ENCODE measurements at regions not wholly inside any gene's neighbourhood (a gene's known extent, or its start where the extent isn't known, plus 50 kb on each side); places are given as distances from the start of the nearest gene placed in this dataset.

DNA sequence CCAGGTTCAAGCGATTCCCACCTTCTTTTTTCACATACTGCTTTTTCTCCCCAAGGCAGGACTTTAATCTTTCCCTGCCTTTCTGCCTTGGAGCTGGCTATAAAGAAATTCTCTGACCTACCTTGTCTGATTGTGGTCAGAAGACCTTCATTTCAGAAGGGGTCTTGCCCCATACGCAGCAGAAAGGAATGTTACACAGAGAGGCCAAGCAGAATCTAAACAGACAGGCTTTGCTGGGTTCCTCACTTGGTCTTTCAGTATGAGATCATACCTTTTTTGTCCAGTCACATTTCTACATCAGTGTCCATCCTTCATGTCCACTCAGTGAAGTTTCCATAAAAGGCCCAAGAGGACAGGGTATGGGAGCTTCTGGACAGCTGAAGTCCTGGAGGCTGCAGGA, 108.3 kb upstream of the RBPJ start:
- no peaks in the 10 kb centered on the region for H3K9me3 ChIP-seq (ENCODE audit: insufficient read depth, low read length, severe bottlenecking)
- no peak overlapping the region for H3K4me2 ChIP-seq (ENCODE audit: insufficient read depth, low read length)
- no peaks in the 10 kb centered on the region for H3K4me1 ChIP-seq (ENCODE audit: insufficient read depth, low read length)
- H3K9ac ChIP-seq (ENCODE audit: low read depth, low read length): no peak overlapping the region
- no peak overlapping the region for H2AFZ ChIP-seq (ENCODE audit: low read depth, low read length)
- H3K36me3 ChIP-seq (ENCODE audit: insufficient read depth, low read length): no peaks in the 10 kb centered on the region
- no peaks in the 10 kb centered on the region for H4K20me1 ChIP-seq (ENCODE audit: insufficient read depth, low read length)
- no peak for DNase-seq
- no peaks in the 10 kb centered on the region for H3K79me2 ChIP-seq (ENCODE audit: insufficient read depth, low read length)
- TF ChIP-seq EZH2 (IDR thresholded peaks at IDR 0.05; ENCODE audit: borderline replicate concordance, low read depth, low read length, severe bottlenecking): no peak
- TF ChIP-seq, protein P1, sequence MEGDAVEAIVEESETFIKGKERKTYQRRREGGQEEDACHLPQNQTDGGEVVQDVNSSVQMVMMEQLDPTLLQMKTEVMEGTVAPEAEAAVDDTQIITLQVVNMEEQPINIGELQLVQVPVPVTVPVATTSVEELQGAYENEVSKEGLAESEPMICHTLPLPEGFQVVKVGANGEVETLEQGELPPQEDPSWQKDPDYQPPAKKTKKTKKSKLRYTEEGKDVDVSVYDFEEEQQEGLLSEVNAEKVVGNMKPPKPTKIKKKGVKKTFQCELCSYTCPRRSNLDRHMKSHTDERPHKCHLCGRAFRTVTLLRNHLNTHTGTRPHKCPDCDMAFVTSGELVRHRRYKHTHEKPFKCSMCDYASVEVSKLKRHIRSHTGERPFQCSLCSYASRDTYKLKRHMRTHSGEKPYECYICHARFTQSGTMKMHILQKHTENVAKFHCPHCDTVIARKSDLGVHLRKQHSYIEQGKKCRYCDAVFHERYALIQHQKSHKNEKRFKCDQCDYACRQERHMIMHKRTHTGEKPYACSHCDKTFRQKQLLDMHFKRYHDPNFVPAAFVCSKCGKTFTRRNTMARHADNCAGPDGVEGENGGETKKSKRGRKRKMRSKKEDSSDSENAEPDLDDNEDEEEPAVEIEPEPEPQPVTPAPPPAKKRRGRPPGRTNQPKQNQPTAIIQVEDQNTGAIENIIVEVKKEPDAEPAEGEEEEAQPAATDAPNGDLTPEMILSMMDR (IDR thresholded peaks at IDR 0.05; ENCODE audit: borderline replicate concordance, extremely low read depth, low read length, poor library complexity, severe bottlenecking): no peak
- ATAC-seq (ENCODE audit: insufficient read depth, low read depth): no peak
- H3K27me3 ChIP-seq (ENCODE audit: insufficient read depth, low read length, poor library complexity): peaks cover 3% of the 10 kb centered on the region
- no peak overlapping the region for H3K4me3 ChIP-seq (ENCODE audit: low read depth in 1 of 2, low read length in 2 of 2)
- H3K27ac ChIP-seq (ENCODE audit: low read length): no peak overlapping the region

DNA sequence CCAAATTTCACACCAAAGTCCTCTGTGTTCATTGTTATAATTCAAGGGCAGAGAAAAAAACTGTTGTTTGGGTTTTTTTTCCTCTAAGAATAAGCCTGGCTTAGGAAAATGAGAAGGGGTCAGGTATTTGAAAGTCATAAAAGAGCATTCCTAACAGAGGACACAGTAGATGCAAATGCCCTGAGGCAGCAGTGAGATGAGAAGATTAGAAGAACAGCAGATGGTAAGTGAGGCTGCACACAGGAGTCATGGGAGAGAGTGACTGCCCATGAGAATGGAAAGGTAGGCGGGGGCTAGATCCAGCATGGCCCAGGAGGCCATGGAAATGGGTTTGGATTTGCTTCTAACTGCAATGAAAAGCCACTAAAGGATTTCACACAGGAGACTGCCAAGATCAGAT, 107.5 kb upstream of the RBPJ start:
- Histone ChIP-seq H3K4me1 (ENCODE audit: insufficient read depth, low read length) (no peaks in the 10 kb centered on the region), H3K36me3 (ENCODE audit: insufficient read depth, low read length) (no peaks in the 10 kb centered on the region), H3K4me3 (ENCODE audit: low read depth in 1 of 2, low read length in 2 of 2) (no peak overlapping the region), H3K79me2 (ENCODE audit: insufficient read depth, low read length) (no peaks in the 10 kb centered on the region), H4K20me1 (ENCODE audit: insufficient read depth, low read length) (no peaks in the 10 kb centered on the region), H3K9ac (ENCODE audit: low read depth, low read length) (no peak overlapping the region), H3K27ac (ENCODE audit: low read length) (no peak overlapping the region), H3K4me2 (ENCODE audit: insufficient read depth, low read length) (no peak overlapping the region), H3K9me3 (ENCODE audit: insufficient read depth, low read length, severe bottlenecking) (no peaks in the 10 kb centered on the region), H2AFZ (ENCODE audit: low read depth, low read length) (no peak overlapping the region), H3K27me3 (ENCODE audit: insufficient read depth, low read length, poor library complexity) (peaks cover 3% of the 10 kb centered on the region)
- TF ChIP-seq, protein P1 (IDR thresholded peaks at IDR 0.05; ENCODE audit: borderline replicate concordance, extremely low read depth, low read length, poor library complexity, severe bottlenecking): no peak
- no peak for TF ChIP-seq EZH2 (IDR thresholded peaks at IDR 0.05; ENCODE audit: borderline replicate concordance, low read depth, low read length, severe bottlenecking)
- DNase-seq (no peak), ATAC-seq (ENCODE audit: insufficient read depth, low read depth) (no peak)

DNA sequence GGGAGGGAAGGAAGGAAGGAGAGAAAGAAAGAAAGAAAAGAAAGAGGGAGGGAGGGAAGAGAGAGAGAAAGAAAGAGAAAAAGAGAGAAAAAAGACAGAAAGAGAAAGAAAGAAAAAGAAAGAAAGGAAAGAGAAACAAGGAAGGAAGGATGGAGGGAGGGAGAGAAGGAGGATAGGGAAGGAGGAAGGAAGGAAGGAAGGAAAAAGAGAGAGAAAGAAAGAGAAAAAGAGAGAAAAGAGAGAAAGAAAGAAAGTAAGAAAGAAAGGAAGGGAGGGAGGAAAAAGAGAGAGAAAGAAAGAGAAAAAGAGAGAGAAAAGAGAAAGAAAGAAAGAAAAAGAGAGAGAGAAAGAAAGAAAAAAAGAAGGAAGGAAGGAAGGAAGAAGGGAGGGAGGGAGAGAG, 105.8 kb upstream of the RBPJ start:
- no peaks in the 10 kb centered on the region for H3K36me3 ChIP-seq (ENCODE audit: insufficient read depth, low read length)
- no peaks in the 10 kb centered on the region for H3K79me2 ChIP-seq (ENCODE audit: insufficient read depth, low read length)
- no peak for ATAC-seq (ENCODE audit: insufficient read depth, low read depth)
- no peak overlapping the region for H3K9ac ChIP-seq (ENCODE audit: low read depth, low read length)
- no peaks in the 10 kb centered on the region for H3K4me1 ChIP-seq (ENCODE audit: insufficient read depth, low read length)
- H2AFZ ChIP-seq (ENCODE audit: low read depth, low read length): no peak overlapping the region
- no peak for TF ChIP-seq EZH2 (IDR thresholded peaks at IDR 0.05; ENCODE audit: borderline replicate concordance, low read depth, low read length, severe bottlenecking)
- TF ChIP-seq, protein P1 (IDR thresholded peaks at IDR 0.05; ENCODE audit: borderline replicate concordance, extremely low read depth, low read length, poor library complexity, severe bottlenecking): no peak
- no peaks in the 10 kb centered on the region for H3K9me3 ChIP-seq (ENCODE audit: insufficient read depth, low read length, severe bottlenecking)
- H3K27ac ChIP-seq (ENCODE audit: low read length): no peak overlapping the region
- no peak overlapping the region for H3K4me3 ChIP-seq (ENCODE audit: low read depth in 1 of 2, low read length in 2 of 2)
- no peaks in the 10 kb centered on the region; the same call in 1 of the 2 replicates for H4K20me1 ChIP-seq (ENCODE audit: insufficient read depth, low read length)
- DNase-seq: no peak
- H3K4me2 ChIP-seq (ENCODE audit: insufficient read depth, low read length): no peak overlapping the region
- no peaks in the 10 kb centered on the region for H3K27me3 ChIP-seq (ENCODE audit: insufficient read depth, low read length, poor library complexity)

DNA sequence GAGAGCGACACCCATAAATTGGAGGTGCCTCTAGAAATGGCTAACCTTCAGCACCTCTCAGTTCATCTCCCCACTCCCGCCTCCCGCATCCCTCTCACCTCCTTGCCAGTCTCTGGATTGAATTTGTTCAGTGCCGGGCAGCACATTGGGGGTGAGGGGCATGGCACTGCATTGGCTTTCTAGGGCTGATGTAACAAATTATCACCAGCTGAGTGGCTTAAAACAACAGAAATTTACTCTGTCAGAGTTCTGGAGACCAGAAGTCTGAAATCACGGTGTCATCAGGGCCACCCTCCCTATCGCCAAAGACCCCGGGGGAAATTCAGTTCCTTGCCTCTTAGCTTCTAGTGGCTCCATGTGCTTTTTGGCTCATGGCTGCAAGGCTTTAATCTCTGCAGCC, 105.1 kb upstream of the RBPJ start:
- Histone ChIP-seq H3K4me2 (ENCODE audit: insufficient read depth, low read length) (no peak overlapping the region), H3K79me2 (ENCODE audit: insufficient read depth, low read length) (no peaks in the 10 kb centered on the region), H2AFZ (ENCODE audit: low read depth, low read length) (no peak overlapping the region), H3K4me3 (ENCODE audit: low read depth in 1 of 2, low read length in 2 of 2) (no peak overlapping the region), H3K36me3 (ENCODE audit: insufficient read depth, low read length) (no peaks in the 10 kb centered on the region), H3K4me1 (ENCODE audit: insufficient read depth, low read length) (no peaks in the 10 kb centered on the region), H3K27me3 (ENCODE audit: insufficient read depth, low read length, poor library complexity) (no peaks in the 10 kb centered on the region), H3K9ac (ENCODE audit: low read depth, low read length) (no peak overlapping the region), H4K20me1 (ENCODE audit: insufficient read depth, low read length) (no peaks in the 10 kb centered on the region; the same call in 1 of the 2 replicates), H3K27ac (ENCODE audit: low read length) (no peak overlapping the region), H3K9me3 (ENCODE audit: insufficient read depth, low read length, severe bottlenecking) (no peaks in the 10 kb centered on the region)
- TF ChIP-seq, protein P1 (IDR thresholded peaks at IDR 0.05; ENCODE audit: borderline replicate concordance, extremely low read depth, low read length, poor library complexity, severe bottlenecking): no peak
- TF ChIP-seq EZH2 (IDR thresholded peaks at IDR 0.05; ENCODE audit: borderline replicate concordance, low read depth, low read length, severe bottlenecking): no peak
- DNase-seq (no peak), ATAC-seq (ENCODE audit: insufficient read depth, low read depth) (no peak)
